ENCODE measurements at regions not wholly inside any gene's neighbourhood (a gene's known extent, or its start where the extent isn't known, plus 50 kb on each side); places are given as distances from the start of the nearest gene placed in this dataset.

- DNase-seq: no peak
Observed at GRCh38 chr22:49638001-49638400, 189.7 kb downstream of the BRD1 start.

DNA sequence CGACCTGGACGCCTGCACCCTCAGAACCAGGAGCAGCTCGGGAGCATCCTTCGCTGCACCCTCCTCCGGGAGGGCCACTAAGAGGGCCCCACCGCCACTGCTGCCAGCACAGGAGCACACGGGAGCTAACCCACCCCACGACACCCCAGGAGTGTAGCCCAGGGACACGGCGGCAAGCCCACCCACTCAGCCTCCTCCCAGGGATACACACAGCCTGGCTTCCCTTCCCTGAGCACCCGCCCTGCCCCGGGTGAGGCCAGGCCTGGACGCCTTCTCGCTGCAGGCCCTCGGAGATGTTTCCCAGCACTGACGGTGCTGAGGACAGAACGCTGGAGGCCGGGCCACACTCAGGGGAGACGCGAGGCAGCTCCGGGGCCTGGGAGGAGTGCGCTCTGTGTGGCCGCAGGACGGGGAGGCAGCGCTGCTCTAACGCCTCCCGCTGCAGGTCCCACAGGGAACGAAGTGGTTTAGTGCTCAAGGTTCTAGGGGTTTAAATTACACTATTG lies 190.4 kb downstream of the BRD1 start:
- DNase-seq: no peak

DNA sequence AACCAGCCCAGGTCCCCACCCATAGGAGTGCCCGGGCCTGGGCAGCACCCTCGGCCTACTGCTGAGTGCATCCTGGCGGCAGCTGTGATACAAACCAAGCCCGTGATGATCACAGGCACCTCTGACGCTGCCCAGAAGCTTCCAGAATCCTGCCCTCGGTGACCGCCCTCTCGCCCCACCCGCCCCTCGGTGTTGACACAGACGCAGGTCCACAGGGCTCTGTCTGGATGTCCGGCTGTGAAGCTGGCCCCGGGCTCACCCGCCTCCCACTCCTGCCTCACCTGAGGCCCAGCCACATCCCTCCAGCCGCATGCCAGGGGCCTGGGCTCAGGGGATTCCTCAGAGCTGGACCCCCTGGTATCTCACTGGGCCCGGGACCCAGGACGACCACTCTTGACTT lies 191.0 kb downstream of the BRD1 start:
- no peak for DNase-seq

GRCh38 chr22:49636214-49636613 lies 191.5 kb downstream of the BRD1 start:
- no peak for DNase-seq

DNA sequence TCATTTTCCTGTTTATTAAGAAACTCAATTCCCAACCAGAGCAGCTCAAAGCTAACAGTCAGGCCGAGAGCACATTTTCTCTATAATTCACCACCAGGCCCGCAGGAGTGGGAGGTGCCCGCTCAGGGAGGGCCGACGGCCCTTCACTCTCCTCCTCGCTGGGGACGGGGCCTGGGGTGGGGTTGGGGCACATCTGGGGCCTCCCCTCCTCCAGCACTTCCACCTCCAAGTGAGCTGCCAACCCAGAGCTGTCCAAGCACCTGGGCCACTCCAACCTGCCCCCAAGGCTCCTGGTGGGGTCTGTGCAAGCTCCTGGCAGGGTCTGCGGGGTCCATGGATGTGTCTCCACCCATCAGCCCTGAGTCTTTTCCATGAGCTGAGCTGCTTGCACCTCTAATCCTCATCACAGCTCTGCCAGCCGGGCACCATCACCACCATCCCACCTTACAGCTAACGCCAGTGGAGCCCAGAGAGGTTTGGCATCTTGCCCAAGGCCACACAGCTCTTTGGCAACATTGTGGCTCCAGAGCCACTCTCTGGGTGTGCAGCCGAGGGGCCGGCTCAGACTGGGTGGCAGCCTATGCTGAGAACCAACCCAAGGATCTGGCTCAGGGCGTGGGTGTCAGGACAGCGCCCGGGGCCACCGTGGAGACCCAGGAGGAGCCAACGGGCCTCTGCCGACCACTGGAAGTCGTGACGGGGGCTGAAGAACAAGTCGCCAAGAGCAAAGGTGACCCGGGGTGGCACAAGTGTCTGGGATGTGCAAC lies 193.5 kb downstream of the BRD1 start:
- no peak for DNase-seq

DNA sequence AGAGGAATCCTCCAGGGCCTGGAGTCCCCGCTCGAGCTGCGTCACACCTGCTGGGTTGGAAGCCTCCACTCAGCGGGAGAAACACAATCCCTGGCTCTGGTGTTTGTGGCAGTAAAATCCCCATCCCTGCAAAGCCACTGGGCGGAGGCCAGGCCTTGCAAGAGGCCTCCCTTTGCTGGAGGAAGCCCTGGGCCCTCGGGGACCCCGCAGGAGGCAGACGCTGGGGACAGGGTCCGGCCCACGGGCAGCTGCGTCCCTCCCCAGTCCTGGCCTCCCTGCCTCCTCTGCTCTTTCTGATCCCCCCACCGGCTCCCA lies 194.7 kb downstream of the BRD1 start:
- DNase-seq: no peak

DNA sequence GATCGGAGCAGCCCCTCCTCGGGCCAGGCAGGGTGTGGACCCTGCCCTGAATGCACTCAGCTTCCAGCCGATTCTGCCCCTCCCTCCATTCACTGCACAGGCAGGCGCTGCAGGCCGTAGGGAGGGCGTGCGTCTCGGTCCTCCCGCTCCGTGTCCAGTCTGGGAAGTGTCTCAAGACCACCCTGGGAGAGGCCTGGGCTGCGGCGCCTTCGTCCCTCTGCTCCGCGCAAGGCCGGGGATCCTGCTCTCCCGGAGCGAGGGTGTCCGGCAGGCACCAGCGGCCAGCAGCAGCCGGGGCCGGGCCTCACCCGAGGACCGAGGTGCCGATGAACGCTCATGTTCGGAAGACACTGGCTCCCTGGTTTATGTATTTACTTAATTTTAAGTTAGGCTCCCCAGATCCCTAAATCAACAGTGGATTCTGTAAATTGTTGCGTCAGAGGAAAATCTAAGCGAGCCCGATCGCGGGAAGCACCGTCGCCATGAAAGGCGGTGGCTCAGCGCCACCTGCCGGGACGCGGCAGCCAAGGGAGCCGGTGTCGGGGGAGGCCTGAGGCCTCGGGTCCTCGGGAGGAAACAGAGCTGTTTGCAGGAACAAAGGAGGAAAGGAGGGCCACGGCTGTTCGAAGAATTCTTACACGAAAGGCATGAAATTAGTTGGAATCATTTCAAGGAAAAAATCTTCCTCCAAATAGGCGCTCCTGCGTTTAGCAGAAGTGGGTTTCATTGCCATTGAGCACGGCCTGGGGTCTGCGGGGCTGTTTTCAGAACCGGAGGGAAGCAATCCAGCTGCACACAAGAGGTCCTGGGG lies 195.3 kb downstream of the BRD1 start:
- DNase-seq: no peak

- no peak for DNase-seq
Observed at GRCh38 chr22:49630448-49630946, 197.2 kb downstream of the BRD1 start.

DNA sequence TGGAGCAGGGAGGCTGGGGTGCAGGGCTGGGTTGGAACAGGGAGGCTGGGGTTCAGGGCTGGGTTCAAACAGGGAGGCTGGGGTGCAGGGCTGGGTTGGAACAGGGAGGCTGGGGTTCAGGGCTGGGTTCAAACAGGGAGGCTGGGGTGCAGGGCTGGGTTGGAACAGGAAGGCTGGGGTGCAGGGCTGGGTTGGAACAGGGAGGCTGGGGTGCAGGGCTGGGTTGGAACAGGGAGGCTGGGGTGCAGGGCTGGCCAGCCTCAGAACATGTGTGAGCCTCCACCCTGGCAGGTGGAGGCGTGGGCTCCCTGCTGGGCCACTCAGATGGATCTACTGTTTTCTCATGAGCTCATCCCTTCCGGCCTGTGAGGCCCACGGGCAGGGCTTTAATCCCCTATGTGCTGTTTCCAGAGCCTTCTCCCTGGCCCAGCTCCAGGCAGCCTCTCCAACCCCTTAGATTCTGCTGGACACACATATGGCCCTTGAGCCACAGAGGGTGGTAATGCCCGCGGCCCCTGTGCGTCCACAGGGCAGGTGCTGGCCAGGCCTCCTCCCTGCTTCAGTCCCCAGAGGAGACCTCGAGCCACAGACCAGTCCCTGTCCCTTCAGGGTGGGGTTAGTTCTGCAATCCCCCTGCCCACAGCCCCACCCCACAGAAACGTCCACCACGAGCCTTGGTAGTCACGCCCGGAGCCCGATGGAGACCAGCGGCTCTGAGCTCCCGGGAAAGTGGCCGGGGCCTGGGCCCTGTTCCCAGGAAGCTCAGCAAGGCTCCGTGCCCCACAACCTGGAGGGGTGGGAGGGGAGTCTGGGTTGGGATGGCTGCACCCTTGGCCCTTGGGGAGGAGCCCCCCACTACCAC lies 197.9 kb downstream of the BRD1 start:
- no peak for DNase-seq

- no peak for DNase-seq
Observed at GRCh38 chr22:49629261-49629570, 198.5 kb downstream of the BRD1 start.

DNA sequence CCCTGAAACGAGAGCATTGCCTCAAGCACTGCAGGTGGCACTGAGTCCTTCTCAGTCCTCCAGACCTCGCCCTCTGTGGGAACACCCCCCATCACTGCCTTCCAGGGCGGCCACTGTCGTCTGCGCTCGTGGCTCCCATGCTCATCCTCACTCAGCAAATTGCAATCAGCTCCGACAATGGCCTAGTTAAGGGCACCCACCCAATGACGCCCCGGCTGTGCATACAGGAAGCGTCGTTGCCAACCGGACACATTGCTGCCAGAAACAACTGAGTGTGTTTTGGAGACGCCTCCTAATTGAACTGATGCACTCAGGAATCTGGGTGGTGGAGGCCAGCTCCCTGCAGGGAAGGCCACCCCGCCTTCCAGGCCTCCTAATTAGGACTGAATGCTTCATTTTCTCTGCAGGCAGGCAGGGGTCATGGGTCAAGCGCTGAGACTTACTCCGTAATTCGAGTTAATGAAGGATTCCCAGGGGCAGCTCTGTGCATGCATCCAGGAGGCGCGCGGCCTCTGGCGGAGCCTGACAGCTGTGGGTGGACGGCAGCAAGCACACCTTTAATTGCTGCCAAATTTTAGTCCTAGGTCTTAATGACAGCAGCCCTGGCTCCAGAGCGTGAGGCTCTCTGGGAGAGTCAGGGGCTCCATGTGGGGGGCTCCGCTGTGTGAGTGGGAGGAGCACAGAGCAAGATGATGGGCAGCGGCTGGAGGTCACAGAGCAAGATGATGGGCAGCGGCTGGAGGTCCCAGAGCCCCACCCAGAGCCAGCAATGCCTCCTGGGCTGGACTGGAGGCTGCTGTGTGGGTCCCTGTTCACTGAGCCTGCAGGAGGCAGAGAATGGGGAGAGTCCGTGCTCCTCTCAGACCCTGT lies 199.0 kb downstream of the BRD1 start:
- no peak for DNase-seq

DNA sequence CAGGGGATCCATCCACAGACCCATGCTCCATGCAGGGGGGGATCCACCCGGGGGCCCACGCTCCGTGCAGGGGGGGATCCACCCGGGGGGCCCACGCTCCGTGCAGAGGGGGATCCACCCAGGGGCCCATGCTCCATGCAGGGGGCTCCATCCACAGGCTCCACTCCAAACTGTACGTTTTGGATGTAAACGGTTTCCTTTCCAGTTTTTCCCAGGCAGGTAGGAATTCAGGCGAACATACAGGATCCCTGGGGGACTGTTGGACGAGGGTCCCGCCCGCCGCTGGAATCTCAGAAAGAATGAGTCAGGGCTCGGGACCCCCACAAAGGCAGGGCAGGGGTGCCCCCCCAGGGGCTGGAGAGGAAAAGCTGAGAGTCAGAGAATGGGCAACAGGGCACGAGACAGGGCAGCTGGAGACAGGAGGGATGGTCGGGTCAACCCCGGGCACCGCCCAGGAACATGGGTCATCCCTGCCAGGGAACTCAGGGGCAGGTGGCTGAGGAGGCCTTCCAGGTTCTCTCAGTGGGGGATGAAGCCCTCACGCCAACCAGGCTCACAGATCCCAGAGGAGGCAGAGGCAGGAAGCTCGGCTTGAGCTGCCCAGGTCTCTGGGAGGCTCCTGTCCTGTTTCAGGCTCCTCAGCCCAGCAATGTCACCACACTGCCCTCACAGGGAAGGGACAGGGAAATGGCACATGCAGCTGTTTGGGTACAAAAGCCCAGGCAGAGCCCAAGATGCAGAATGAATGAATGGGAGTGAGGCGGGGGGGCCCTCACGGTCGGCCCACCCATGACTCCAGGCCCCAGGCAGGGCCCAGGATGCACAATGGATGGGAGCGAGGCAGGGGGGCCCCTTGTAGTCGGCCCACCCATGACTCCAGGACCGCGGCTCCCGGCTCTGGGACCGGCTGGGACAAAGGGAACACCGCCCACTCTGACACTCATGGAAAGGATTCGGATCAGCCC lies 200.2 kb downstream of the BRD1 start:
- DNase-seq: no peak

GRCh38 chr22:49626361-49627216 lies 201.1 kb downstream of the BRD1 start:
- DNase-seq: no peak

DNA sequence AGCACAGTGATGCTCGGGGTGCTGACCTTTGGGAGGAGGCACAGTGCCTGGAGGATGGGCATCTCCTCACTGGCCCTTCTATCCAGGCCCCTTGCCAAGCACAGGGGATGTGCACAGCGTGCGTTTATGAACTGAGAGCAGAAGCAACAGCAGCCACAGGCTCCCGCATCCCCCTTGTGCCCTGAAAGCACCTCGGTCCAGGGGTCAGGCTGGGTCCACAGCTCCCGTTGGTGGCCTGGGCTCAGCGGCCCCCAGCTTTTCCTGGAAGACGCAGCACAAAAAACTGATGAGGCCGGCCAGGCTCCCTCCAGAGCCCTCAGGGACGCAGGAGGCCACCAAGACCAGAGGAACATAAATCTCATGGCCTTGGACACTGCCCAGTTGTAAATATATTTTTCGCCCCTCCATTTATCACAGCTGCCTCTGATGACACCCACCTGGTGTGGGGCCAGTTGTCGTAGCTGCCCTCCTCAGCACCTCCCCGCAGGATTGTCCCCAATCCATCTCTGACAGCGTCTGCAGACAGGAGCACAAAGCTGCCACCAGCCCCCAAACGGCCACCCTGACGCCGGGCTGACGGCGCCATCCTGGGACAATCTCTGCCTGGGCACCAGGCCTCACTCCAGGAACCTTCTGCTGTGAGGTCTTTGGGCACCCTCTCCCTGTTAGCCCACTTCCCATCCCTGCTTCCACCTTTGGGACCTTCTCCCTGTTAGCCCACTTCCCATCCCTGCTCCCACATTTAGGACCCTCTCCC lies 203.1 kb downstream of the BRD1 start:
- DNase-seq: no peak

GRCh38 chr22:49623715-49624114 lies 204.0 kb downstream of the BRD1 start:
- DNase-seq: no peak

GRCh38 chr22:49623176-49623575 lies 204.5 kb downstream of the BRD1 start:
- DNase-seq: no peak

DNA sequence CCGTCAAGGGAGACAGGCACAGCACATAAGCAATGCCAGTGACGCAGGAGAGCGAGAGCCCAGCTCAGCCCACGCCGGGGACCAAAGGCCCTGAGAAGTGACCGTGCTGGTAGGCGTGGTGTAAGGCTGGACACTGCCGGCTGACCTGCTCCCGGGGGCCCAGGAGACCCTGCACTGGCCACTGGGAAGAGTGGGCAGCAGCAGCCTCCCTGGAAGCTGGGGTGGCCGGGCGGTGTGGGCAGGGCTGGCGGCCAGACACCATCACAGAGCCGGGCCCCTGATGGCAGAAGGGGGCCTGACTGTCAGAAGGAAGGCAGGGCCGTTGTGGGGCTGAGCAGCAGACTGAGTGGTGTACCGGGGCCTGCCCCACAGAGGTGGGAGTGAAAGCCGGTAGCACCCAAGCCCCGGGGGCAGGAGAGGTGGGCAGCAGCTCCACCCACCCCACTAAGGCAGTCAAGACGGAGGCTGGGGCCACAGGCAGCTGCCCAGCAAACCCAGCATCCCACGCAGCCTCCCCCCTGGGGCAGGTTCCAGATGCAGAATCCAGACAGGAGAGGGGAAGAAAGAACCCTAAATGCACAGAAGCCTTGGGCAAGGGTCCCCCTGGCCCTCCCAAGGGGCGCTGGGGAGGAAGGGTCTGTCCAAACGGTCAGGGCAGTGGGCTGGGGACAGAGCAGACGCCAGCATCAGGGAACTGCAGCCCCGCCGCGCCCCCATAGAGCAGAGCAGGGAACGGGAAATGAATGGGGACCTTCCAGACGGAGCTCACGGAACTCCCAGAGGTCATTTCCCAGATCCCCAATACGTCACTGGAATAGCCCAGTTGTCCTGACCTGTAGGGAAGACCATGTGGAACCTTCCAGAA lies 205.2 kb downstream of the BRD1 start:
- DNase-seq: no peak

GRCh38 chr22:49621601-49622210 lies 206.0 kb downstream of the BRD1 start:
- no peak for DNase-seq
